Endodermal cell (in vitro differentiated cells): ENCODE measurements at regions not wholly inside any gene's neighbourhood (a gene's known extent, or its start where the extent isn't known, plus 50 kb on each side); places are given as distances from the start of the nearest gene placed in this dataset.

Experiments
- DNase-seq: peaks from one replicate; pipeline ENCODE4 v3.0.0-alpha.2; 2017
- H3K27ac ChIP-seq: 2 replicates; pipeline ENCODE4 v1.5.1; 2013; ENCODE audit warnings: mild to moderate bottlenecking, low read depth, low read length, moderate library complexity
- H3K27me3 ChIP-seq: 2 replicates; pipeline ENCODE4 v1.6.1; 2013; ENCODE audit warnings: mild to moderate bottlenecking, low read length, moderate library complexity; ENCODE audit not compliant: insufficient read depth, control insufficient read depth, poor library complexity, severe bottlenecking
- H3K36me3 ChIP-seq: 2 replicates; pipeline ENCODE4 v1.7.0; 2013; ENCODE audit warnings: mild to moderate bottlenecking, low read length, moderate library complexity; ENCODE audit not compliant: control insufficient read depth, insufficient read depth
- H3K4me1 ChIP-seq: one replicate; pipeline ENCODE4 v1.7.0; 2013; ENCODE audit warnings: low read length; ENCODE audit not compliant: control insufficient read depth, insufficient read depth
- H3K4me3 ChIP-seq: 2 replicates; pipeline ENCODE4 v1.5.1; 2013; ENCODE audit warnings: mild to moderate bottlenecking, low read length, moderate library complexity
- H3K9ac ChIP-seq: 2 replicates; pipeline ENCODE4 v1.6.1; 2013; ENCODE audit warnings: mild to moderate bottlenecking, low read length, moderate library complexity; ENCODE audit not compliant: poor library complexity, severe bottlenecking; ENCODE audit errors: extremely low read depth
- H3K9me3 ChIP-seq: 2 replicates; pipeline ENCODE4 v1.6.1; 2013; ENCODE audit warnings: mild to moderate bottlenecking, low read length, moderate library complexity; ENCODE audit not compliant: control insufficient read depth
- H3K27ac Mint-ChIP-seq: 2 replicates; pipeline ENCODE4 v1.8.0; 2020; ENCODE audit warnings: mixed read lengths
- H3K27me3 Mint-ChIP-seq: 2 replicates; pipeline ENCODE4 v1.8.0; 2021; ENCODE audit warnings: mild to moderate bottlenecking, mixed read lengths; ENCODE audit not compliant: insufficient read depth
- H3K36me3 Mint-ChIP-seq: 2 replicates; pipeline ENCODE4 v1.8.0; 2020; ENCODE audit warnings: low read depth, mixed read lengths
- H3K4me1 Mint-ChIP-seq: 2 replicates; pipeline ENCODE4 v1.8.0; 2020; ENCODE audit warnings: mixed read lengths
- H3K4me3 Mint-ChIP-seq: 2 replicates; pipeline ENCODE4 v1.8.0; 2020; ENCODE audit warnings: mild to moderate bottlenecking, moderate library complexity, mixed read lengths
- H3K9me3 Mint-ChIP-seq: 2 replicates; pipeline ENCODE4 v1.8.0; 2020; ENCODE audit warnings: mild to moderate bottlenecking, mixed read lengths
- CTCF ChIP-seq: fragments of 200-600 bp; sonication (generic); conservative IDR thresholded peaks from 2 replicates; pipeline ENCODE4 v1.5.0; 2021; ENCODE audit warnings: antibody characterized with exemption, mild to moderate bottlenecking
- WGBS, 2 experiments: methylation state at CpG; one replicate each; pipeline versions ENCODE4 v1.1.5 to v1.1.7; 2013; ENCODE audit warnings: missing lambda C conversion rate in 2 of 2, mixed read lengths in 1 of 2; ENCODE audit not compliant: insufficient coverage in 1 of 2, insufficient read length in 1 of 2; 5-methylcytosine and 5-hydroxymethylcytosine counted together

GRCh38 chr5:171601266-171601881 is 181.9 kb downstream of the FGF18 start:
- 67 to 89% methylated on average over 1 to 9 of the region's 9 CpGs for WGBS, 2 experiments
- H3K27me3 ChIP-seq = no peaks in the 10 kb centered on the region
- TF ChIP-seq CTCF = no peak
- Mint-ChIP-seq H3K27ac (no peak overlapping the region), H3K27me3 (peaks cover 2% of the 10 kb centered on the region), H3K4me1 (no peaks in the 10 kb centered on the region), H3K36me3 (no peaks in the 10 kb centered on the region), H3K4me3 (no peak overlapping the region), H3K9me3 (peaks cover 10% of the 10 kb centered on the region)
- H3K9me3 ChIP-seq = peaks cover 10% of the 10 kb centered on the region
- no peak overlapping the region for H3K9ac ChIP-seq
- no peak overlapping the region for H3K4me3 ChIP-seq
- DNase-seq = peak; percentile 42
- no peaks in the 10 kb centered on the region for H3K4me1 ChIP-seq
- H3K27ac ChIP-seq = no peak overlapping the region
- no peaks in the 10 kb centered on the region for H3K36me3 ChIP-seq

GRCh38 chr5:171603591-171603990 is 182.0 kb upstream of the SMIM23 start:
- no peaks in the 10 kb centered on the region for H3K27me3 ChIP-seq
- no peaks in the 10 kb centered on the region for H3K4me1 ChIP-seq
- Mint-ChIP-seq H3K4me1 (no peaks in the 10 kb centered on the region), H3K27me3 (peaks cover 2% of the 10 kb centered on the region), H3K27ac (no peak overlapping the region), H3K4me3 (no peak overlapping the region), H3K9me3 (peaks cover 23% of the 10 kb centered on the region), H3K36me3 (no peaks in the 10 kb centered on the region)
- no peak overlapping the region for H3K9ac ChIP-seq
- no peak for TF ChIP-seq CTCF
- H3K9me3 ChIP-seq = peaks cover 28% of the 10 kb centered on the region
- WGBS, 2 experiments = 68% methylated on average over 2 of the region's 2 CpGs; no CpG with 5 or more reads in 1 of the 2 experiments
- no peak overlapping the region for H3K27ac ChIP-seq
- H3K4me3 ChIP-seq = no peak overlapping the region
- no peaks in the 10 kb centered on the region for H3K36me3 ChIP-seq
- no peak for DNase-seq

GRCh38 chr5:171604195-171604594 is 181.4 kb upstream of the SMIM23 start:
- no peak overlapping the region for H3K4me3 Mint-ChIP-seq
- no peak for DNase-seq
- H3K9me3 Mint-ChIP-seq = peaks cover 29% of the 10 kb centered on the region
- no peak overlapping the region for H3K9ac ChIP-seq
- no peaks in the 10 kb centered on the region for H3K36me3 ChIP-seq
- H3K9me3 ChIP-seq = peaks cover 28% of the 10 kb centered on the region
- no peaks in the 10 kb centered on the region for H3K36me3 Mint-ChIP-seq
- H3K27me3 Mint-ChIP-seq = peaks cover 2% of the 10 kb centered on the region
- no peaks in the 10 kb centered on the region for H3K4me1 ChIP-seq
- no peak overlapping the region for H3K27ac ChIP-seq
- H3K27ac Mint-ChIP-seq = no peak overlapping the region
- no peak overlapping the region for H3K4me3 ChIP-seq
- H3K27me3 ChIP-seq = no peaks in the 10 kb centered on the region
- TF ChIP-seq CTCF = no peak
- H3K4me1 Mint-ChIP-seq = no peaks in the 10 kb centered on the region
